CD4-positive, alpha-beta T cell treated with Interleukin-2 at 100 ng/mL for 4 hours (primary cell): ENCODE measurements at regions not wholly inside any gene's neighbourhood (a gene's known extent, or its start where the extent isn't known, plus 50 kb on each side); places are given as distances from the start of the nearest gene placed in this dataset.
"Not testable (repeated sequence)": the region's sequence is repeated elsewhere in the genome, so short reads cannot be mapped to it uniquely, and the experiment has no call there.

Experiments
- DNase-seq: peaks from one replicate; pipeline ENCODE4 v3.0.0-alpha.2; 2020; ENCODE audit warnings: low spot score

DNA sequence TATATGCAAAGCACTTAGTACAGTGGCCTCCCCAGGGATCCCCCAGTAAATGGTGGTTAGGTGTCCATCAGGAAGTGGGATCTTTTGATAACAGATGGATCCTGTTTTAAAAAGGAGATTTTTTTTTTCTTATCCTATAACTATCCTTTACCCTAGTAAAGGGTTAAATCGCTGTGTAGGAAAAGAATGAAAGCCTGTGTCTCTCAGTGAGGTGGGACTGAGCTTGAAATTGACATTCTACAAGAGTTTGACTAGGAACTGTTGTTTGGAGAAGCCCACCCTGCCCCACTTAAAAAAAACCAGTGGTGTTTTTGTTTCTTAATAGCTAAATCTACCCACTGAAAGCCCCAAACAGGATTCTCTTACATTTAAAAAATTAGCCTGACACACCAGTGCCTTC lies 112.2 kb upstream of the EGLN3 start:
- DNase-seq: no peak

DNA sequence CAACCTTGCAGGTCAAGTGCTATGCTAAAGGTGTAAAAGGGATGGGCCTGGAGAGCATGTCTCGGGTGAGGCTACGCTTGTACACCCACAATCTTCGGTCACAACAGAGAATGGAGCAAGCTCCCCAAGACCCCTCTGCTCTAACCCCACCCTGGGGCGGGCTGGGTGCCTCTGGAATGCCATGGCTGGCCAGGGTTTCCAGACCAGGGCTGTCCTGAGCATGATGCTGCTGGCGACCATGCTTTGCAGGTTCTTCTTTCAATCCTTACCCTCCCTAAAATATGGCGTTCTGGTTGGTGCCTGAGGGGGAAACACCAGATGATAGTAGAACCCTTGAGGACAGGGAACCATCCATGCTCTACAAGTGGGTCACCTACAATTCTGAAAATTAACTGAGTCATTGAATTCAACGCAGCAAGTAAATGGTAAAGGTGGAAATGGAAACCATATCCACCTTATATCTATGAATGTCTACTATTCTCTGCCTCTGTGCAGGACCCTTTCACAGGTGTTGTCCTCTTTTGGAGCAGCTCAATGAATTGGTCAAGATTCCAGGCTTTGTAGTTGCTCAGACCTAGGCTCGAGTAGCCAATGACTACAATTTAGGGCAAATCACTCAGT lies 111.6 kb upstream of the EGLN3 start:
- DNase-seq: no peak

DNA sequence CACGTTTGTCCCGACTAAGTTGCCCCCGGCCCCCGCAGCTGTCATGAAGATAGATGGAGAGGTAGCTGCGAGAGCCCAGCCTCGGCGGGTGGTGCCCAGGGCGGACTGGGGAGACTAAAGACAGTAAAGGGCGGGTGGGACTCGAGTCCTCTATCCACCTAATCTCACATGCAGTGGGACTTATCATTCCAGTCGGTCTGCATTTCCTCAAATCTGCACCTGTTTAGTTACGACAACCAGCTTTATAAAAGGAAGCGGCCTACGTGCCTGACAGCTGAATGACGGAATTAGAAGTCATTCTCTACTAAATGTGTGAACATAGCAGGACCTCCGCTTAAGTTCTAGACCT lies 109.8 kb upstream of the EGLN3 start:
- DNase-seq: no peak

DNA sequence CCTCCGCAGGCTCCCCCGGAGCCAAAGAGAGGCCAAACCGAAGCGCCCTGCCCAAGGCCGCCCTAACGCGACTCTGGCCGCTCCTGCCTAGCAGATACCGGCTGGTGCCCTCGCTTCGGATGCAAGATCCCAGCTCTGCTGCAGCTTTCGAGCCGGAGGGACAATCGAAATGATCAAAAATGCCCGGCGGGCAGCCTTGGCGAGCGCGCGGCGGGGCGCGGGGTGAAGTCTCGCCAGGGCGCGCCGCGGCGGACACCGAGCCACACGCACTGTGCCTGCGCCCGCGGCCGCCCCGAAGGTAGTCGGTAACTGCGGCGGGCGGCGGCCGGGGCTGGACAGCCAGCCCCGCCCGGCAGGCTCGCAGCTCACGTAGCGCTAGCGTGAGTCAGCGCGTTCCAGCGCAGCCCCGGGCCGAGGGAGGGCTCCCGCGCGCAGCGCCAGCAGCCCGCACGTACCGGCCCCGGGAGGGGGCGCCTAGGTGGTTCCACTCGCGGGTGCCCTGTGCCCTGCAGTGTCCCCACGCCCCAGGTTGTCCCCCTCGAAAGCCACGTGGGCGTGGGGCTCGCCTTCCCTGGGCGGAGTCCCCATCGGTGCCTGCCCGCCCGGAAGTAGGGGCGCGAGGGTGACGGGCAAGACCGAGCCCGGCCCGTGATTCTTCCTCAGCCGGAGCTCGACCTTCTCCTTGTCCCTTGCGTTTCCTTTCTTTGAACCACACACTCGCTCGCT lies 109.2 kb upstream of the EGLN3 start:
- DNase-seq: peak; percentile 61

DNA sequence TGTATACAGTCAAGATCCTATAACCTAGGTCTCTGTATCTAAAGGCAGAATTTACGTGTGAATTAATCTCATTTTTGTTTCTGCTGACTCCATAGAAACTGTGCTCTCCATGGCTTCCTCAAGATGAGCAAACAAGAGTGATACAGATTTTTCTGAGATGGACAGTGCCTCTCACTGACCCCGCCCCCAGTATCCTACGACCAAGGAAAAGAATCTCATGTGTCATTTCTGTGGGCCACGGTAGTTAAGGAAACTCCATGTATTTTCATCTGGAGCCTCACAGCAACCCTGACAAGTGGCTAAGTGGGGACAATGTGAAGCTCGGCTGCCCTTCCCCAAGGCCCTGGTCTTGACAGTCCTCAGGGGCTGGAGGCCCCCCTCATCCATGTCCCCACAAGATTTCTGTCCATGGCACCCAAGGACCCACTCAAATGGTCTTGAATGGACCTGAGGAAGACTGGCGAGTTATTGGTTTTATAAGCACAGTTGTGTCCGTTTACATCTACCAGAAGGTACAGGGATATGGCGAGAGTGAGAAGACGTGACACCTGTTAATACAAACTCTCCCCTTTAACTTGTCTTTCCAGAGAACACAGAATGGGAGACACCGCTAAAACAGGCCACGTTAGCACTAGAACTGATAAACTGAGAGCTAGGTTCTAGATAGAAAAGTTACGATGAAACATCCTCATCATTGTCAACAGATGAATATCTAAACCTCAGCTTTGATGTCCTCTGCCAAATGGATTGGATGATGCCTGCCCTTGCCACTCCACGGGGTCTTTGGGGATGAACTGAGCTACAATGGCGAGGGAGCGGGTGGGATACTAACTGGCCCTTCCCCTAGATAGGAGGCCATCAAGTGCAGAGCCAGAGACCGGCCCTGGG lies 108.4 kb upstream of the EGLN3 start:
- DNase-seq: no peak

DNA sequence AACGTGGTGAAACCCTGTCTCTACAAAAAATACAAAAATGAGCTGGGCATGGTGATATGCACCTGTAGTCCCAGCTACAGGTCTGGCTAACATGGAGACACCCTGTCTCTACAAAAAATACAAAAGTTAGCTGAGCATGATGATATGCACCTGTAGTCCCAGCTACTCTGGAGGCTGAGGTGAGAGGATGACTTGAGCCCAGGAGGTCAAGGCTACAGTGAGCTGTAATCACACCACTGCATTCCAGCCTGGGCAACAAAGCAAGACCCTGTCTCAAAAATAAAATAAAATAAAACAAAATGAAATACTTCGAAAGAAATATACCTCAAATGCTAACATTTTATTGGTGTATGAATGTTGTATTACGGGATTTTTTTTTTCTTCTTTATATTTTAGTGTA lies 107.6 kb upstream of the EGLN3 start:
- no peak for DNase-seq

DNA sequence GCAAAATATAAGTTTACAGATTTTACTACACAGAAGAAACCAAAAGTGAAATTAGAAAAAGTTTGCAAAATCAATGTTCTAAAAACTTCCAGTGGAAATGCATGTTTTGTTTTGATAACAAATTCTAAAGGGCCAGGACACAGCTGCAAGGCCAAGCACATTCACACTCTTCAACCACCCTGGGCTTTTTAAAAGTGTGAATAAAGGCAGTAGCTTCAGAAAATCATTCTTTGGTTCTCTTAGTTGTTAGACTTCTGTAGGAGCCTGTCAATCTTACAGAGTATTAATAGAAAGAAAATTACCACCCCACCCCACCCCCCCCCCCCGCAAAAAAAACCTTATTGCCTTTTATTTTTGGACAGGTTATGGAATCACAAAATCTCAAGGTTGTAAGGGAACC lies 105.2 kb upstream of the EGLN3 start:
- DNase-seq: no peak

DNA sequence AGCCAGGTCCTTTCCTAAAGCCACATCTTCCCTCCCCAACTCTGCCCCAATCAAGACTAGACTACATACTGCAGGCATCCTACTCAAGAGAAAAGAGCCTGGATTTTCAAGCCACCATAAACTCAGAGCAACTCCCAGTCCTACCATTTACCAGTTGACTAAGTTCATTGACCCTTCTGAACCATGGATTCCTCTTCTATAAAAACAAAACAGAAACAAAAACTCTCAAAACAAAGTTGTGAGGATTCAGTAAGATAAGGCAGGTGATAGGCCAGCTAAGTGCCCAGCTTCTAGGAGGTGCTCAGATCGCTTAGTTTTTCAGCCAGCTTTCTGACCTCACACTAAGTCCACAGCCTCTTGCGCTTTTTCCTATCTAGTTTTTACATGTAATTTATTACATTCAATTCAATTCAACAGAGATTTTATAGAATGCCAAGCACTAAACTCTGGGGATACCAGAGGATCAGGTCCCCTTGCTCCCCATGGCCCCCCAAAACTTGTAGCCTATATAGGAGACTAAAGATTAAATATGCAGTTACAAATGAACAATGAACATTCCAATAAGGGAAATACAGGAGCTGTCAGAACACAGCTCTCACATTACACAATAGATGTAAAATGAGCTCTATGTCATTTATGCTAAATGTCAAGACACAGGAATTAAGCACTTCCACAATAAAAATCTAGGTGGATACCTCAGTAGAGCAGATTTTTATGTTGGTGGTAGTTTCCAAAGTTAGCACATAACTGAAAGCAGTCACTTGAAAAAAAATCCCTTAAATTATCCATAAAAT lies 104.5 kb upstream of the EGLN3 start:
- no peak for DNase-seq

DNA sequence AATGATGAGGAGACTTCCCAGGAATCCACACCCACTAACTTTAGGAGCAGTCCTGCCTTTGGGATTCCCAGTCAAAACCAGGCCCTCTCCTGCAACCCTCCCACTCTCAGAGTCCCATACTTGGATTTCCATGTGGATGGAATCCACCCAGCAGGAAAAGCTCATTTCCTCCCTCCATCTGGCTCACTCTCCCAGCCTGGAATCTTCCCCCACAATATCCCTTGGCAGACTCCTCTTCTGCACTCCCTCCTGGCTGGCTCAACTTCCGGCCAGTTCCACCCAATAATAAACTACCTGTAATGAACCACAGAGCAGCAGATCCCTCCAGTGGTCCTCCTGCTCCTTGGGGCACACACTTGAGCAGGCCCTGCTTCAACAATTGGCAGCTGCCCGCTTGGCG lies 102.8 kb upstream of the EGLN3 start:
- DNase-seq: no peak

DNA sequence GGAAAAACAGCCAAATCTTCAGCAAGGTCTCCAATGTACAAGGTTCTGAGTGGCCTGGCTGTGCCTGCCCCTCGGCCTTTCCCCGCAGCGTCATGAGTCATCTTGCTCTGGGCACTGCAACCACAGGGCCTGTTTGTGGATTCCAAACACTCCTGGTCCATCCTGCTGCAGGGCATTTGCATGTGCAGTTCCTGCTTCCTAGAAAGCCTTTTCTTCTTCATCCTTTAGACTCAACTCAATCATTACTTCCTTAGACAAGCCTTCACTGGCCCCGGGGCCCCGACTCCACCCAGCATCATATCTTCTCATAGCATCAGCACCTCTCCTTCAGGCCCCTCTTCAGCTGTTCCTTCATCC lies 101.8 kb upstream of the EGLN3 start:
- DNase-seq: no peak

DNA sequence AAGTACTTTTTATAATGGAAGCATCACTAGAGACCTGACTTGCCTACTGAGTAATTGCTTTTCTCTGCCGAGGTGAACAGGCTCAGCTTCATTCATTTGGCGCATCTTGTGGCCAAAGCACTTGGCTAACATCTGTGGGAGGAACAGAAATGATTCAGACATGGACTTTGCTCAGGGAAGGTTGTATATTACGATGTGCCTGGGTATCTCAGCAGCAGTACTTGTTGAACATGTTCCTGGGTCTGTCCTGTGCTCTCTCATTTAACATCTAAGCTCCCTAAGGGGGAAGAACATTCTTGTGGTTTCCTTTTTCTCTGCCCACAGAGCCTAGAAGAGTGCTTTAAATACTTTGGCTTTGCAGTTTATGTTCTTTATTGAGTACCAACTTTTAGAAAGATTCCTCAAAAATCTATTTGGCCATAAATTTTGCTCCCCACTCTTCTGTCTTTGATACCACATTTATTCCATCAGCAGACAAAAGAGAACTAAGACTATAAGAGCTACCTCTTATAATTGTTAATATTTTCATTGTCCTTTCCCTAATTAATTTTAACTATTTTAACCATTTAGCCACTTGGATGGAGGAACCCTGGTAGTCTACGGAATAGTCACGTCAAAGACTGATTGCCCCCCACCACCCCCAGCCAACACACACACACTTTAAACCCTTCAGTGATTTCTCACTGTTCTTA lies 101.2 kb upstream of the EGLN3 start:
- DNase-seq: no peak

DNA sequence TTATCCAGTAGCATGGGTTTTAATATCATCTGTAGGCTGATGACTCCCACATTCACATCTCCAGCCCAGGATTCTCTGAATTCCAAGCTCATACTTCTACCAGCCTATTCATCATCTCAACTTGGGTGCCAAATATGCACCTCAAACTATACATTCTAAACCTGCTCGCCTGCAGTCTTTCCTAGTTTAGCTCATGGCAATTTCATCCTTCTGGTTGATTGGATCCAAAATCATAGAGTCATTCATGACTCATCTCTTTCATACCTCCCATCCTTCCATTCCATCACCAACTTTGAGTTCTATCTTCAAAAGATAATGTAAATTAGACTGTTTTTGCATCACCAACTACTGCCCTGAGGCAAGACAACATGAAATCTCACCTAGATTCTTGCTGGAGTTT lies 99.7 kb upstream of the EGLN3 start:
- no peak for DNase-seq

DNA sequence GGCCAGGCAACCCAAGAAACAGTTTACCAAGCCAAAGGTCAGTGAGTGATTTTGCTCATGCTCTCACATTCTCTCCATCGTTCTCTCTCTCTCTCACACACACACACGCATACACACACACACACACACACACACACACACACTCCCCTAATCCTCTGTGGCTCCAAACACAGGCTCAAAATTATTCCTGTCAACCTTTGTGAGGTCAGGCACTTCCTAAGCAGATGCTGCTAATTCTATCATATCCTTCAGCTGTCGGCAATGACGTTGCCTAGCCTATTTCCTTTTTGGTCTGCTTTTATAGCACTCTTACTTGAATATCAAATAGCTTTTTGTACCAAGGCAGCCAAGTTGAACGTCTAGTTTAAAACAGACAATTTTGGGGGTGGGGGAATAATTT lies 98.9 kb upstream of the EGLN3 start:
- DNase-seq: no peak

DNA sequence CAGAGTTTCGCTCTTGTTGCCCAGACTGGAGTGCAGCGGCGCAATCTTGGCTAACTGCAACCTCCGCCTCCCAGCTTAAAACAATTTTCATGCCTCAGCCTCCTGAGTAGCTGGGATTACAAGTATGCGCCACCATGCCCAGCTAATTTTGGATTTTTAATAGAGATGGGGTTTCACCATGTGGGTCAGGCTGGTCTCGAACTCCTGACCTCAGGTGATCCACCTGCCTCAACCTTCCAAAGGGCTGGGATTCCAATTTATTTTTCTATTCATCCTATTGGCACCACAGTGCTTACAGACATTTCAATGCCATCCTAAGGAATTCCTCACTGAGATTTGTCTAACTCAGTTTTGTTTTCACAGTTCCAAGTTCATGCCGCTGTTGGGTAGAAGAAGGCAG lies 98.3 kb upstream of the EGLN3 start:
- not testable (repeated sequence) for DNase-seq

DNA sequence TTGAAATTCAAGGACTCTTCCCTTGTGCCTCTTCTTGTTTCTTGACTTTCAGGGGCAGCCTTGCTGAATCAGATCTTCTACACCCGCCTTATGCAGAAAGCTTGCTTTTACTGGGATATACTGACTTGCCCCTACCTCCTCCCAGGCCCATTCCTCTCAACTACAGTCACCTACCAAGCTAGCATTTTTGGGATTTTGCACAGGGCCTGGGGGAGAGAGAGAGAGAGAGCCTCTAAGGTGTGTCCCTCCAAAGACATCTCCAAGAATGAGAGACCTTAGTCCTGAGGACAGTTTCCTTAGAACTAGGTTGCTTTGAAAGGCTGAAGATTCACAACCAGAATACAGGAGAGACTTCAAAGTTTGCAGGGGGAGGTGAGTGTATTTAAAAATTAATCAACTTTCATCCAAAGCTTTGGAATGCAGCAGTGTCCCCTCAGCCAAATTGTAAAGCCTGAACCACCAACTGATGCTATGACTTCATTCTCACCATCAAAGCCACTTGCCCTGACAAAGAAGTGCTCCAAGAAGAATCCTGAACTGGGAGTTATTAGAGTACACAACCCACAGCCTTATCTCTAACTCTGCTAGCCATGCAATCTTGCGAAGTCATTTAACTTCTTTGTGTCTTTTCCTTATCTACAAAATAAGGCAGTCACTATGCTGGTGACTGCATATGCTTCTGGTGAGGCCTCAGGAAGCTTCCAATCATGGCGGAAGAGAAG lies 96.1 kb upstream of the EGLN3 start:
- peak; percentile 5 for DNase-seq

DNA sequence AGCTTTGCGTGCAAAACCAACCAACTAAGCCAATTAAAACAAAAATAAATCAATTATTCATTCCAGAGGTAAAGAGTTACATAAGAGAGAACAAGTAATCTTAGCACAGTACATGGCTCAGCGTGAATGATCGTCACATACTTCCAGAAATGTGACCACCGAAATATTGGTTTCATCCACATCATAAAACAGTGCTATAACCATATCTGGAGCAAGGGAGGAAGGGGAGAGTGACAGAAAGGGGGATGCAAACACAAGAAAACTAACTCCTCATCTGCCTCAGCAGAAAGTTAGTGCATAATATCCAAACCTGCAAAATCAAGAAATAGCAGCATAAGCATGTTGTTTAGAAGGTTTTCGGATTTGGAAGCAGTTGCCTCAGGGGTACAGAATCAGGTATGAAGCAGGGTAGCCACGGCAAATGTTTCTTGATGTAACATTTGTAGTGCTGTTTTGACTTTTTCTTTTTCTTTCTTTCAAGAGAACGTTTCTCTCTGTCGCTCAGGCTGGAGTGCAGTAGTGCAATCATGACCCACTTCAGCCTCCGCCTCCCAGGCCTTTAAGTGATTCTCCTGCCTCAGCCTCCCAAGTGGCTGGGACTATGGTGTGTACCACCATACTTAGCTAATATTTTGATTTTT lies 93.9 kb upstream of the EGLN3 start:
- no peak for DNase-seq

DNA sequence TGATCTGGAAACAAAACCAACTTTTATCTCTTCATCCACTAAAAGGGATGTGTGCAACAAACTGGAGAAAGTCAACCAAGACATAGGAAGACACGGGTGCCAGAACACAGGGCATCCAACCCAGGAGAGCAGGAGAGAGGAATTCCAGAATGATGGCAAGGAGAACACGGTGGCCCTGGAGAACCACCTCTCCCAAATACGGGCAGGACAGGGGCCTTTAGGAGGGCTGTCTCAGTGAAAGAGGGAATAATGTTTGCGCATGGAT lies 93.4 kb upstream of the EGLN3 start:
- no peak for DNase-seq

DNA sequence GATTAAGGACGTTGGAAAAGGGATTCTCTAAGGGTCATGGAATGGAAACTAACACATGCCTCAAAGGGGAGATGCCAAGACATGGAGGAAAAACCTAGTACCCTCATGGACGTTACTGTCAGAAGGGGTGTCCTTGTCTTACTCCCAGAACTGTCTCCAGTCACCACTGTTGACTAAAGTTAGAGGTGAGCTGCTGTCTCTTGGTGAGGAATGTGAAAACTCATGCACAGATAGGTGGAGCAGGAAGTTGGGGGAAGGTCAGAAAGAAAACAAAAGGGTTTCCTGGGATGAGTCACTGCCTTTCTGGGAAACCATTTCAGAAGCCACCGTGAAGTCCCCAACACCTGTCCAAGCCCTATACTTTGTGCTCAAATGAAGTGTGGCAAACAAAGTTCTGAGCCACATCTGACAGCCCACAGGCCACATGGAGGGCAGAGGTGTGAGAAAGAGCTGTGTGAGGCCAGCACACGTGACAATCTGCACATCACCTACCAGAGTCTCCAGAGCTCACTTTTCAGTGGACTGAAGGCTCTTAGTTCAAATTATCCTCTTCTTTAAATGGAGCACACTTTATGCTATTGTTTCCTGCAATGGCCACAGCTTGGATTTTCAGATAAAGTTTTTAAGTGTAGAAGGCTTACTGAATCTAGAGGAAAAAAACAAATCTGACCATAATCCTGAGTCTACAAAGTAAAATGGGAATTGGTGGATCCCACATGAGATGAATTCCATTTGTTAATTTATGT lies 92.9 kb upstream of the EGLN3 start:
- DNase-seq: peak; percentile 86

DNA sequence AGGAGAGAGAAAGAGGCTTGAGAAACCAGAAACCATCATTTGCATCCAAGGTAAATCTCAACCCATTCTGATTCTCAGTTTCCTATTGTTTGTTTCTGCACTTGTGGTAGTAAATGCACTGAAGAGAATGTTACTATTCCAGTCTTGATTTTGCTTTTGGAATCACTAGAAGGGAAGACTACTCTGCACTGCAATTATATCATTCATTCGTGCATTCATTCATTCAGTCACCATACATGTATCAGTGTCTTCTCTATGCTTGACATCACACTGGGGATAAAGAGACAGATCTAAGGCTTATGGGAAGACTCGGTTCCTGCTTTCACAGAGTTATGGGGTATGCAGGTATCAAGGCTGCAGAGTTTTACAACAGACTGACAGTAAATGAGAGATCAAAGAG lies 90.3 kb upstream of the EGLN3 start:
- DNase-seq: no peak

DNA sequence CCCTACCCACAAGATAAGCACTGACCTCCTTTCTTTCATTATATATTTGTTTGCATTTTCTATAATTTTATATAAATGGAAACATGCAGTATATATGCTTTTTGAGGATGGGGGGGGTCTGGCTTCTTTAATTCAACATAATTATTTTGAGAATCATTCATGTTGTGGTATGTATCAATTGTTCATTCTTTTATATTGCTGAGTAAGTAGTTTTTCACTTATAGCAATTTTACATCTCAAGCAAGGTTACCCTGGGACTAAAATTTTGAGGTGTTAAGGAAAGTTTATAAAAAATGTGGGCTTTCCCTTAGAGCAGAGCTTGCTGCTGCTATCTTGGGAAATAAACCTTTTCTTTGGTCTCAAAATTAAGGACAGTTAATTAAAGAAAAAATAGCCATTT lies 89.9 kb upstream of the EGLN3 start:
- no peak for DNase-seq
